GM21381 (cell line): ENCODE measurements at regions not wholly inside any gene's neighbourhood (a gene's known extent, or its start where the extent isn't known, plus 50 kb on each side); places are given as distances from the start of the nearest gene placed in this dataset.

Experiments used
- ATAC-seq: cut with Tn5 transposase; IDR thresholded peaks from one replicate; pipeline ENCODE4 v1.9.1; 2021; ENCODE audit warnings: mild to moderate bottlenecking, moderate library complexity; ENCODE audit not compliant: unreplicated experiment

- peak; percentile 35 for ATAC-seq
Observed at GRCh38 chr17:81345228-81346089, 49.8 kb upstream of the BAHCC1 start.
